ENCODE measurements at regions not wholly inside any gene's neighbourhood (a gene's known extent, or its start where the extent isn't known, plus 50 kb on each side); places are given as distances from the start of the nearest gene placed in this dataset.

DNA sequence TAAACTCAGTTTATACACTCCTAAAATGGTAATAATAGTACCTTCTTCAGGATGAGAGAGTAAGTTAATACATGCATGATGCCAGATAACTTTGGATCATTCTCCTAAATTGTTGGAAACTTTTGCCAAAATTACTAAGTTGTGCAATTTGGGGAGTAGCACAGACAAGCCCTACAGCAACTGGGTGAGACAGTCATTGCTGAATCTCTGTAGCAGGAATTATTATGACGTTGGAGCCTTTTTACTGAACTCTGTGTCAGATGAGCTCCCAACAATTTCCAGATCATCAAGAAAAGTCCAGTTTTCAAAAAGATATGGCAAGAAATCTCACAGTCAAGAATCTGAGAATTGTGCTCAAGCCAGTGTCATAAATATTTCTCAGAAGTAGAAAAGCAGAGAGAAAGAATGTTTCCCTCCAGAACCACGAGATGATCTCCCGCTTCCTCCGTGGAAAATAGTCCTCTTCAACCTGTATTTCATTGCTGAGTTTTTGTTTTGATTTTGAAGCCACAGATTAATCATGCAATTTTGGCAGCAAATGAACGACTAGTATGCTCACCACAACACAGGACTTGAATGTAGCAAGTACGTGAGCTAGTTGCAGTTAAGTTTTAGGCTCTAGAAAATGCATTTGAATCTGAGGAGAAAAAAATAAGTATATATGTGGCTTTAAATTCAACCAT is 485.4 kb downstream of the CNTN6 start:
- no peak for TF ChIP-seq CTCF (IDR thresholded peaks at IDR 0.05; ENCODE audit: insufficient read depth, low read depth, low read length)
- H3K4me3 ChIP-seq (ENCODE audit: low read depth, low read length): no peak overlapping the region
- peak; percentile 1 for DNase-seq (ENCODE audit: low read depth)

GRCh38 chr3:1583044-1583443 is 490.2 kb downstream of the CNTN6 start:
- TF ChIP-seq CTCF (IDR thresholded peaks at IDR 0.05; ENCODE audit: insufficient read depth, low read depth, low read length): no peak
- no peak overlapping the region for H3K4me3 ChIP-seq (ENCODE audit: low read depth, low read length)
- DNase-seq (ENCODE audit: low read depth): no peak

DNA sequence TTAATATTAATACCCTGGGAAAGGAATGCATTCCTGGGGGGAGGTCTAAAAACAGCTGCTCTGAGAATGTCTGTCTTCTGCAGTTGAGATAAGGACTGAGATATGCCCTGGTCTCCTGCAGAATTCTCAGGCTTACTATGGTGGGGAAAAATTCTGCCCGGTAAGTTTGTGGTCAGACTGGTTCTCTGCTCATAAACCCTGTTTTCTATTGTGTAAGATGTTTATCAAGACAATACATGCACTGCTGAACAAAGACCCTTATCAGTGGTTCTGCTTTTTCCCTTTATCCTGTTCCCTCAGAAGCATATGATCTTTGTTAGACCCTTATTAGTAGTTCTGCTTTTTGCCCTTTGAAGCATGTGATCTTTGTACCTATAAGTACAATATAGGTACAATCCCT is 494.6 kb downstream of the CNTN6 start:
- no peak for DNase-seq (ENCODE audit: low read depth)
- TF ChIP-seq CTCF (IDR thresholded peaks at IDR 0.05; ENCODE audit: insufficient read depth, low read depth, low read length): no peak
- no peak overlapping the region for H3K4me3 ChIP-seq (ENCODE audit: low read depth, low read length)

GRCh38 chr3:1591327-1592028 is 498.7 kb downstream of the CNTN6 start:
- no peak for DNase-seq (ENCODE audit: low read depth)
- H3K4me3 ChIP-seq (ENCODE audit: low read depth, low read length): no peak overlapping the region
- TF ChIP-seq CTCF (IDR thresholded peaks at IDR 0.05; ENCODE audit: insufficient read depth, low read depth, low read length): no peak

DNA sequence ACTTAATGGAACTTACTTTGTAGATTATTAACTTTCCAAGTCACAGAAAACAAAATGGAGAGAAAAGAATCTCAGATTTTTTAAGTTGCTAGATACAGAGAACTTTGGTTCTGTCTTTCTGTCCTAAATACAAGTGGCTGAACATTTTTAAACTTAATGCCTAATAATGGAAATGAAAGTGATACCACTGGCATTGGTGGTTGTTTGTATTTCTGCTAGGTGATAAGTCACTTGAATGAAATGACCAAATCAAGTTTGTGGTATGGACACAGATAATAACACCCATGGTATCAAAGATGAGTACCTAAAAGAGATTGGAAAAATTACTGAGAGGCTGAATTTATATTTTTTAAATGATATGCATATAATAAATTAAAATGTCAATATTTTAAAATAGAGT is 502.1 kb downstream of the CNTN6 start:
- no peak for TF ChIP-seq CTCF (IDR thresholded peaks at IDR 0.05; ENCODE audit: insufficient read depth, low read depth, low read length)
- H3K4me3 ChIP-seq (ENCODE audit: low read depth, low read length): no peak overlapping the region
- no peak for DNase-seq (ENCODE audit: low read depth)

- no peak for TF ChIP-seq CTCF (IDR thresholded peaks at IDR 0.05; ENCODE audit: insufficient read depth, low read depth, low read length)
- DNase-seq (ENCODE audit: low read depth): no peak
- H3K4me3 ChIP-seq (ENCODE audit: low read depth, low read length): no peak overlapping the region
Observed at GRCh38 chr3:1600206-1600605, 498.5 kb upstream of the CNTN4 start.
